Astrocyte (in vitro differentiated cells and primary cell): ENCODE measurements at regions not wholly inside any gene's neighbourhood (a gene's known extent, or its start where the extent isn't known, plus 50 kb on each side); places are given as distances from the start of the nearest gene placed in this dataset.

Experiments
- DNase-seq: peaks from one replicate; pipeline ENCODE4 v3.0.0-alpha.2; 2010; ENCODE audit warnings: low read depth
- FAIRE-seq: peaks from 2 replicates; lab custom pipeline; 2011; peaks lifted over from hg19 to GRCh38; lab: Jason Lieb, UNC
- H2AFZ ChIP-seq: 2 replicates; pipeline ENCODE4 v1.6.0; 2012; ENCODE audit warnings: low read depth, low read length, inconsistent platforms
- H3K27ac ChIP-seq: 2 replicates; pipeline ENCODE4 v1.5.1; 2011; ENCODE audit warnings: low read depth, low read length, inconsistent platforms
- H3K27me3 ChIP-seq: 2 replicates; pipeline ENCODE4 v1.6.0; 2011; ENCODE audit warnings: low read length, inconsistent platforms; ENCODE audit not compliant: insufficient read depth
- H3K36me3 ChIP-seq: 2 replicates; pipeline ENCODE4 v1.5.1; 2011; ENCODE audit warnings: low read length, inconsistent platforms; ENCODE audit not compliant: insufficient read depth
- H3K4me1 ChIP-seq: 2 replicates; pipeline ENCODE4 v1.5.1; 2011; ENCODE audit warnings: low read length, inconsistent platforms; ENCODE audit not compliant: insufficient read depth
- H3K4me2 ChIP-seq: 2 replicates; pipeline ENCODE4 v1.6.0; 2012; ENCODE audit warnings: low read length, inconsistent platforms
- H3K4me3 ChIP-seq: 2 replicates; pipeline ENCODE4 v1.5.1; 2011; ENCODE audit warnings: low read depth, mild to moderate bottlenecking, low read length, inconsistent platforms; ENCODE audit not compliant: insufficient read depth
- H3K79me2 ChIP-seq: 2 replicates; pipeline ENCODE4 v1.6.0; 2012; ENCODE audit warnings: mild to moderate bottlenecking, low read length, inconsistent platforms; ENCODE audit not compliant: insufficient read depth
- H3K9ac ChIP-seq: 2 replicates; pipeline ENCODE4 v1.6.0; 2012; ENCODE audit warnings: mild to moderate bottlenecking, low read length, inconsistent platforms
- H3K9me3 ChIP-seq: 2 replicates; pipeline ENCODE4 v1.5.1; 2012; ENCODE audit warnings: low read depth, mild to moderate bottlenecking, low read length, inconsistent platforms; ENCODE audit not compliant: insufficient read depth
- H4K20me1 ChIP-seq: 2 replicates; pipeline ENCODE4 v1.6.0; 2012; ENCODE audit warnings: low read length, inconsistent platforms; ENCODE audit not compliant: insufficient read depth
- H3K27ac Mint-ChIP-seq: one replicate; pipeline ENCODE4 v1.8.0; 2021; ENCODE audit warnings: mild to moderate bottlenecking, mixed read lengths; ENCODE audit not compliant: unreplicated experiment
- H3K27me3 Mint-ChIP-seq: one replicate; pipeline ENCODE4 v1.8.0; 2021; ENCODE audit warnings: low read depth, mixed read lengths; ENCODE audit not compliant: unreplicated experiment
- H3K36me3 Mint-ChIP-seq: one replicate; pipeline ENCODE4 v1.8.0; 2021; ENCODE audit warnings: low read depth, mixed read lengths; ENCODE audit not compliant: unreplicated experiment
- H3K4me1 Mint-ChIP-seq: one replicate; pipeline ENCODE4 v1.8.0; 2021; ENCODE audit warnings: low read depth, mixed read lengths; ENCODE audit not compliant: unreplicated experiment
- H3K4me3 Mint-ChIP-seq: one replicate; pipeline ENCODE4 v1.8.0; 2021; ENCODE audit warnings: mild to moderate bottlenecking, moderate library complexity, mixed read lengths; ENCODE audit not compliant: unreplicated experiment
- H3K9me3 Mint-ChIP-seq: one replicate; pipeline ENCODE4 v1.8.0; 2021; ENCODE audit warnings: mild to moderate bottlenecking, mixed read lengths; ENCODE audit not compliant: unreplicated experiment
- CTCF ChIP-seq: IDR thresholded peaks from 2 replicates; pipeline ENCODE4 v1.5.1; 2011; ENCODE audit warnings: low read depth, mild to moderate bottlenecking, inconsistent platforms, low read length, moderate library complexity; ENCODE audit not compliant: insufficient read depth
- EZH2 ChIP-seq: IDR thresholded peaks from 2 replicates; pipeline ENCODE4 v1.6.1; 2012; ENCODE audit warnings: mild to moderate bottlenecking, low read length, inconsistent platforms; ENCODE audit not compliant: insufficient read depth

- no peaks in the 10 kb centered on the region for H4K20me1 ChIP-seq
- H3K27me3 Mint-ChIP-seq, result no peaks in the 10 kb centered on the region
- DNase-seq (peak; percentile 97), FAIRE-seq (peak; percentile 23)
- peaks cover 2% of the 10 kb centered on the region for H3K9me3 Mint-ChIP-seq
- H3K9ac ChIP-seq, result peak overlapping the region; percentile 28
- H3K4me3 ChIP-seq, result no peak overlapping the region
- H3K36me3 ChIP-seq, result no peaks in the 10 kb centered on the region
- H2AFZ ChIP-seq, result no peak overlapping the region
- H3K79me2 ChIP-seq, result no peaks in the 10 kb centered on the region
- no peaks in the 10 kb centered on the region for H3K9me3 ChIP-seq
- no peaks in the 10 kb centered on the region for H3K27me3 ChIP-seq
- H3K27ac Mint-ChIP-seq, result no peak overlapping the region
- no peak for TF ChIP-seq CTCF
- no peak for TF ChIP-seq EZH2
- H3K4me2 ChIP-seq, result peak overlapping the region; percentile 47
- peaks cover 25% of the 10 kb centered on the region for H3K4me1 Mint-ChIP-seq
- peaks cover 20% of the 10 kb centered on the region for H3K4me1 ChIP-seq
- peak overlapping the region; percentile 56 for H3K27ac ChIP-seq
- H3K36me3 Mint-ChIP-seq, result no peaks in the 10 kb centered on the region
- H3K4me3 Mint-ChIP-seq, result no peak overlapping the region
Measured at GRCh38 chr17:72191921-72192799, 71.3 kb downstream of the SOX9 start.

- Histone ChIP-seq H3K27ac (peak overlapping the region; percentile 56), H3K36me3 (no peaks in the 10 kb centered on the region), H3K9ac (peak overlapping the region; percentile 12), H2AFZ (peak overlapping the region; percentile 21), H3K79me2 (no peaks in the 10 kb centered on the region), H3K4me1 (peaks cover 20% of the 10 kb centered on the region), H3K9me3 (no peaks in the 10 kb centered on the region), H3K27me3 (no peaks in the 10 kb centered on the region), H3K4me3 (no peak overlapping the region), H4K20me1 (no peaks in the 10 kb centered on the region), H3K4me2 (peak overlapping the region; percentile 47)
- DNase-seq (peak; percentile 91), FAIRE-seq (no peak)
- Mint-ChIP-seq H3K4me1 (peaks cover 25% of the 10 kb centered on the region), H3K27ac (peak overlapping the region; percentile 73), H3K36me3 (no peaks in the 10 kb centered on the region), H3K9me3 (peaks cover 2% of the 10 kb centered on the region), H3K27me3 (no peaks in the 10 kb centered on the region), H3K4me3 (no peak overlapping the region)
- TF ChIP-seq EZH2, result no peak
- no peak for TF ChIP-seq CTCF
Measured at GRCh38 chr17:72192800-72193192, 72.0 kb downstream of the SOX9 start.
